GM23248 (cell line): ENCODE measurements at regions not wholly inside any gene's neighbourhood (a gene's known extent, or its start where the extent isn't known, plus 50 kb on each side); places are given as distances from the start of the nearest gene placed in this dataset.

ENCODE experiments used
- EZH2 ChIP-seq: fragments of 200-600 bp; sonication (generic); IDR thresholded peaks from 2 replicates; pipeline ENCODE4 v1.6.1; 2018; ENCODE audit warnings: antibody characterized with exemption, mild to moderate bottlenecking; ENCODE audit not compliant: insufficient read depth, poor library complexity, severe bottlenecking
- EZH2phosphoT487 ChIP-seq: fragments of 200-600 bp; sonication (generic); IDR thresholded peaks from 2 replicates; pipeline ENCODE4 v1.6.1; 2018; ENCODE audit warnings: antibody characterized with exemption, moderate library complexity, mild to moderate bottlenecking, low read depth; ENCODE audit not compliant: insufficient read depth

DNA sequence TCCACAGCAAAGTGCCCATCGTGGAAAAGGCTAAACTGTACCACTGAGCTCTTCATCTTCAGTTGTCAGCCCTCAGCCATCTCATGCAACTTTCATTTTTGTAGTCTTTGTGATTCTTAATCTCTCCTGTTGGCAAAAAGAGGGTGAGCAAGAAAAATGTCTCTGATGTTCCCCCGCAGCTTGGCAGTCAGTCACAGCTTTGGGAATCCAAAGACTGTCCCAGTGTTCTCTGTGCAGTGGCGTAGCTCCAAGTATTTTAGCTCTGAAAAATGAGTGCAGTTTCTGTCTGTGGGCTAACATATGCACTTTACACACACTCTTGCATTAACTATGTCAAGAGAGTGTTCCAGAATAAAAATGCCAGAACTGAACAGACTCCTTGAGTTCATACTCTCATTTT is 372.2 kb downstream of the TMEM232 start:
- no peak for TF ChIP-seq EZH2
- TF ChIP-seq EZH2phosphoT487 = no peak
